ENCODE measurements at regions not wholly inside any gene's neighbourhood (a gene's known extent, or its start where the extent isn't known, plus 50 kb on each side); places are given as distances from the start of the nearest gene placed in this dataset.

DNA sequence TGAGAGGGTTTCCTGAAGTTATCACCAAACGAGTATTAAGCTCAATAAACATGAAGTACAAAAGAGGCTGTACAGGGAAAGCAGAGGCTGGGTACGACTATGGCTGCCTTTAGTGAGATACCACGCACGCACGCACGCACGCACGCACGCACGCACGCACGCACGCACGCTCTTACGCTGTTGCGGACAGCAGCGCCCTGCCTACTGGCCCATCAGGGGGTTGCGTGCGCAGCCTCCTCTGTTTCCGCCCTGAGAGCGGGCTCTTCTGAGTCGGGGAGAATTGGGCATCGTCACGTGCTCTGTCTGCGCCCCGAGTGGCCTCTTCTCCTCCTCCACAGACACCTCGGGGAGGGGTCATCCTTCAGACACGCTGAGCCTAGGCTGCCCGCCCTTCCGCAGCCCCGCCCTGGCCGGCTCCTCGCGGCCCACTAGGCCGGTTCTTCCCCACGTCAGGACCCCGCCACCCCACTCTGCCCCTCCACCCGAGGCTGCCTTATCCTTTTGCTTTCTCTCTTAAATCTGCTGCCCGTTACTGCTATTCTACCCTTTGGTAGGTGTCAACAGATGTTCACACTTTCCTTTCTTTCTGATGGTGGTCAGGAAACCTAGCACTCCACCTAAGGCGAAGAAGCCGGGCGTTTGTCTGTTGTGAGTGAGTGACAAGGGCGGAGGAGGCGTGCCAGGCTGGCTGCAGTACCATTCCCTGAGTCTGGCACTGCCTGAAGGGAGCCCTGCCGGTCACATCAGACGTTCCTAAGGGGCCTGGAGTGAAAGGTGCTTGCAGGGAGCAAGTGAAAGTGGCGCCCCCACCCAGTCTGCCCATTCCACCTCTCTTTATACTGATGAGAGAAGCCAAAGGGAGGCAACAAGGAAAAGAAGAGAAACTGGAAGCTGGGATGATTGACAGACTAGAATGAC, 300.4 kb upstream of the B3GAT1 start:
- TF ChIP-seq CTCF (IDR thresholded peaks at IDR 0.05 in 2 of 3, conservative IDR thresholded peaks at IDR 0.05 in 1 of 3; ENCODE audit: borderline replicate concordance in 1 of 3, insufficient read depth in 1 of 3, low read depth in 2 of 3, low read length in 2 of 3) (no peak), POLR2A (IDR thresholded peaks at IDR 0.05; ENCODE audit: borderline replicate concordance, extremely low read depth, insufficient read depth, insufficient read length) (no peak), EZH2phosphoT487 (IDR thresholded peaks at IDR 0.05; ENCODE audit: borderline replicate concordance) (no peak), ZFX (IDR thresholded peaks at IDR 0.05) (no peak), SIN3A (IDR thresholded peaks at IDR 0.05; ENCODE audit: low read depth) (no peak), EZH2 (IDR thresholded peaks at IDR 0.05) (no peak)
- TF ChIP-seq, protein P1, sequence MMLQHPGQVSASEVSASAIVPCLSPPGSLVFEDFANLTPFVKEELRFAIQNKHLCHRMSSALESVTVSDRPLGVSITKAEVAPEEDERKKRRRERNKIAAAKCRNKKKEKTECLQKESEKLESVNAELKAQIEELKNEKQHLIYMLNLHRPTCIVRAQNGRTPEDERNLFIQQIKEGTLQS (IDR thresholded peaks at IDR 0.05): no peak

Measured in HCT116 (cell line).